Spleen (tissue), 7 donors: ENCODE measurements at regions not wholly inside any gene's neighbourhood (a gene's known extent, or its start where the extent isn't known, plus 50 kb on each side); places are given as distances from the start of the nearest gene placed in this dataset.

Experiments used
- CTCF ChIP-seq, 11 experiments: fragments of 200-600 bp in 7 of 11; fragments of 450-650 bp in 4 of 11; sonication (generic) in 4 of 11; IDR thresholded peaks in 8 of 11; conservative IDR thresholded peaks in 3 of 11; 1 replicate in 7 of 11; 2 replicates in 4 of 11; pipeline versions ENCODE4 v1.4.0 to v1.8.0; 2016 to 2021; ENCODE audit warnings: antibody characterized with exemption in 11 of 11, inconsistent platforms in 4 of 11, mild to moderate bottlenecking in 1 of 11
- POLR2A ChIP-seq, 3 donors: fragments of 450-650 bp; IDR thresholded peaks; one replicate each; pipeline ENCODE4 v1.5.1; 2017; ENCODE audit warnings: antibody characterized with exemption in 3 of 3, mild to moderate bottlenecking in 1 of 3
- donor health status: DM: no; HTN: no; CAD: no; lungs with moderate emphysema.
- donor health status: DM: no; HTN: no; CAD: no.
- donor health status: DM: no; HTN: no; CAD: no.

- TF ChIP-seq POLR2A (IDR thresholded peaks at IDR 0.05), result no peak
- TF ChIP-seq CTCF (IDR thresholded peaks at IDR 0.05 in 8 of 11, conservative IDR thresholded peaks at IDR 0.05 in 3 of 11), result no peak
Observed at GRCh38 chr16:63416712-63417111, 1380.5 kb upstream of the CDH8 start.
